GM19351 (cell line): ENCODE measurements at regions not wholly inside any gene's neighbourhood (a gene's known extent, or its start where the extent isn't known, plus 50 kb on each side); places are given as distances from the start of the nearest gene placed in this dataset.
"Not testable (repeated sequence)": the region's sequence is repeated elsewhere in the genome, so short reads cannot be mapped to it uniquely, and the experiment has no call there.

Experiments
- ATAC-seq: cut with Tn5 transposase; IDR thresholded peaks from one replicate; pipeline ENCODE4 v1.9.1; 2021; ENCODE audit warnings: mild to moderate bottlenecking, moderate library complexity; ENCODE audit not compliant: unreplicated experiment

- ATAC-seq, result not testable (repeated sequence)
Measured at GRCh38 chr4:26064009-26064408, 150.0 kb downstream of the SMIM20 start.

- no peak for ATAC-seq
Measured at GRCh38 chr4:26065833-26066232, 151.8 kb downstream of the SMIM20 start.

- no peak for ATAC-seq
Measured at GRCh38 chr4:26067035-26067434, 153.0 kb downstream of the SMIM20 start.

GRCh38 chr4:26069218-26069617, 155.2 kb downstream of the SMIM20 start:
- ATAC-seq, result peak; percentile 76

- no peak for ATAC-seq
Measured at GRCh38 chr4:26071688-26072087, 157.7 kb downstream of the SMIM20 start.

- ATAC-seq, result no peak
Measured at GRCh38 chr4:26073886-26074560, 160.0 kb downstream of the SMIM20 start.

- ATAC-seq, result peak; percentile 86
Measured at GRCh38 chr4:26074712-26075430, 160.9 kb downstream of the SMIM20 start.

- peak; percentile 16 for ATAC-seq
Measured at GRCh38 chr4:26075583-26075982, 161.6 kb downstream of the SMIM20 start.

GRCh38 chr4:26076000-26076587, 162.1 kb downstream of the SMIM20 start:
- peak; percentile 78 for ATAC-seq

GRCh38 chr4:26076896-26077295, 162.9 kb downstream of the SMIM20 start:
- ATAC-seq, result no peak

- no peak for ATAC-seq
Measured at GRCh38 chr4:26077756-26078155, 163.7 kb downstream of the SMIM20 start.

GRCh38 chr4:26080870-26081628, 167.0 kb downstream of the SMIM20 start:
- no peak for ATAC-seq

GRCh38 chr4:26081795-26082498, 167.9 kb downstream of the SMIM20 start:
- no peak for ATAC-seq

- no peak for ATAC-seq
Measured at GRCh38 chr4:26082565-26082964, 168.5 kb downstream of the SMIM20 start.

GRCh38 chr4:26083987-26084386, 170.0 kb downstream of the SMIM20 start:
- ATAC-seq, result peak; percentile 62

- no peak for ATAC-seq
Measured at GRCh38 chr4:26084414-26084813, 170.4 kb downstream of the SMIM20 start.

- no peak for ATAC-seq
Measured at GRCh38 chr4:26085551-26085950, 171.5 kb downstream of the SMIM20 start.

GRCh38 chr4:26086621-26087441, 172.8 kb downstream of the SMIM20 start:
- no peak for ATAC-seq

GRCh38 chr4:26088433-26088928, 174.5 kb downstream of the SMIM20 start:
- peak; percentile 36 for ATAC-seq

GRCh38 chr4:26093551-26093950, 179.5 kb downstream of the SMIM20 start:
- ATAC-seq, result no peak
